OCI-LY1 (cell line): ENCODE measurements at regions not wholly inside any gene's neighbourhood (a gene's known extent, or its start where the extent isn't known, plus 50 kb on each side); places are given as distances from the start of the nearest gene placed in this dataset.

Experiments used
- H2AFZ ChIP-seq: fragments of 200-600 bp; sonication (generic), shearing (Covaris generic); 2 replicates; pipeline ENCODE4 v1.6.0; 2014; ENCODE audit warnings: antibody characterized with exemption, mild to moderate bottlenecking, low read length
- H3F3A ChIP-seq: fragments of 200-600 bp; sonication (generic), shearing (Covaris generic); 2 replicates; pipeline ENCODE4 v1.6.0; 2014; ENCODE audit warnings: mild to moderate bottlenecking, antibody characterized with exemption, low read length, moderate library complexity; ENCODE audit not compliant: insufficient read depth
- H3K27ac ChIP-seq: fragments of 200-600 bp; sonication (generic); 2 replicates; pipeline ENCODE4 v1.5.1; 2014; ENCODE audit warnings: low read length, mixed run types, mild to moderate bottlenecking, low read depth; ENCODE audit not compliant: poor library complexity, severe bottlenecking
- H3K27me3 ChIP-seq: fragments of 200-600 bp; sonication (generic); 2 replicates; pipeline ENCODE4 v1.6.0; 2014; ENCODE audit warnings: antibody characterized with exemption, mild to moderate bottlenecking, low read length, moderate library complexity; ENCODE audit not compliant: insufficient read depth
- H3K36me3 ChIP-seq: fragments of 200-600 bp; sonication (generic); 2 replicates; pipeline ENCODE4 v1.6.1; 2014; ENCODE audit warnings: mild to moderate bottlenecking, antibody characterized with exemption, low read length, moderate library complexity, mixed read lengths; ENCODE audit not compliant: insufficient read depth
- H3K4me1 ChIP-seq: fragments of 200-600 bp; sonication (generic); 2 replicates; pipeline ENCODE4 v1.5.1; 2014; ENCODE audit warnings: mild to moderate bottlenecking, low read length, moderate library complexity; ENCODE audit not compliant: insufficient read depth, severe bottlenecking
- H3K4me2 ChIP-seq: fragments of 200-600 bp; sonication (generic), shearing (Covaris generic); 2 replicates; pipeline ENCODE4 v1.6.1; 2014; ENCODE audit warnings: low read length
- H3K4me3 ChIP-seq: fragments of 200-600 bp; sonication (generic); 2 replicates; pipeline ENCODE4 v1.5.1; 2014; ENCODE audit warnings: low read length, low read depth, mild to moderate bottlenecking, mixed read lengths; ENCODE audit not compliant: poor library complexity, severe bottlenecking
- H3K79me2 ChIP-seq: fragments of 200-600 bp; shearing (Covaris generic); 2 replicates; pipeline ENCODE4 v1.6.1; 2016; ENCODE audit warnings: mixed run types, low read length, mixed read lengths; ENCODE audit not compliant: insufficient read depth
- H3K9ac ChIP-seq: fragments of 200-600 bp; sonication (generic), shearing (Covaris generic); 2 replicates; pipeline ENCODE4 v1.6.1; 2014; ENCODE audit warnings: mild to moderate bottlenecking, low read length, mixed read lengths
- H3K9me2 ChIP-seq: fragments of 200-600 bp; sonication (generic), shearing (Covaris generic); 2 replicates; pipeline ENCODE4 v1.6.1; 2014; ENCODE audit warnings: low read depth, mild to moderate bottlenecking, low read length, mixed read lengths
- H3K9me3 ChIP-seq: fragments of 200-600 bp; shearing (Covaris generic); 2 replicates; pipeline ENCODE4 v1.6.1; 2014; ENCODE audit warnings: low read length, mixed read lengths
- H4K20me1 ChIP-seq: fragments of 200-600 bp; sonication (generic), shearing (Covaris generic); 2 replicates; pipeline ENCODE4 v1.6.0; 2016; ENCODE audit warnings: mild to moderate bottlenecking, low read length; ENCODE audit not compliant: insufficient read depth
- CTCF ChIP-seq: fragments of 200-600 bp; sonication (generic), shearing (Covaris generic); IDR thresholded peaks from 2 replicates; pipeline ENCODE4 v1.5.1; 2017; ENCODE audit warnings: mild to moderate bottlenecking, antibody characterized with exemption, low read length, moderate library complexity, mixed read lengths
- EZH2 ChIP-seq: fragments of 200-600 bp; sonication (generic), shearing (Covaris generic); IDR thresholded peaks from 2 replicates; pipeline ENCODE4 v1.8.0; 2017; ENCODE audit warnings: borderline replicate concordance, mixed run types, mild to moderate bottlenecking, antibody characterized with exemption, low read length, moderate library complexity, mixed read lengths

DNA sequence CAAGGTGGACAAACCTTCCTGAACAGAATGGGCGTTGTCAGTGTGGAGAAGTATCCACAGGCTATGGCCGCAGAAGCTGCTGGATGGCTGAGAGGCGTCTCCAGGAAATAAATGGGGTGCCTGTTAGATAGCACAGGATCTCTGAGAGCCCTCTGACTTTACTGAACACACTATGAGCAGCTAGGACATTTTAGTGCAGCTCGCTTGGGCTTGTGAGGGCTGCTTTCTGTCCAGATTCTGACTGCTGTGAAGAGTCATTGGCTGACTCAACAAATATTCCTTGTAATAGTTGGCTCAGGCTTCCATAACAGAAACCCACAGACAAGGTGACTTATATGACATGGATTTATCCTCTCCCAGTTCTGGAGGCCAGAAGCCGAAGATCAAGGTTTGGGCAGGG lies 100.2 kb upstream of the SNTG2 start:
- H3F3A ChIP-seq: no peaks in the 10 kb centered on the region
- TF ChIP-seq EZH2 (no peak), CTCF (no peak)

GRCh38 chr2:848099-848498 lies 102.5 kb upstream of the SNTG2 start:
- no peak overlapping the region for H3K4me3 ChIP-seq
- H3K79me2 ChIP-seq: no peaks in the 10 kb centered on the region
- TF ChIP-seq EZH2 (no peak), CTCF (no peak)
- no peak overlapping the region for H3K9ac ChIP-seq
- no peaks in the 10 kb centered on the region for H3F3A ChIP-seq
- no peaks in the 10 kb centered on the region for H3K9me3 ChIP-seq
- no peak overlapping the region for H3K27ac ChIP-seq
- H3K9me2 ChIP-seq: no peaks in the 10 kb centered on the region
- no peak overlapping the region for H2AFZ ChIP-seq
- H3K4me2 ChIP-seq: no peak overlapping the region
- H4K20me1 ChIP-seq: no peaks in the 10 kb centered on the region
- no peaks in the 10 kb centered on the region for H3K27me3 ChIP-seq
- H3K4me1 ChIP-seq: no peaks in the 10 kb centered on the region
- no peaks in the 10 kb centered on the region for H3K36me3 ChIP-seq

More for the DNA sequence above, 100.2 kb upstream of the SNTG2 start:
- H3K4me1 ChIP-seq: no peaks in the 10 kb centered on the region
- H3K27me3 ChIP-seq: no peaks in the 10 kb centered on the region
- no peaks in the 10 kb centered on the region for H3K79me2 ChIP-seq
- no peak overlapping the region for H2AFZ ChIP-seq
- H4K20me1 ChIP-seq: no peaks in the 10 kb centered on the region
- H3K9me3 ChIP-seq: no peaks in the 10 kb centered on the region
- H3K4me2 ChIP-seq: no peak overlapping the region
- no peaks in the 10 kb centered on the region for H3K9me2 ChIP-seq
- H3K36me3 ChIP-seq: no peaks in the 10 kb centered on the region
- H3K4me3 ChIP-seq: no peak overlapping the region
- H3K9ac ChIP-seq: no peak overlapping the region
- H3K27ac ChIP-seq: no peak overlapping the region

- H3K36me3 ChIP-seq: no peaks in the 10 kb centered on the region
- no peaks in the 10 kb centered on the region for H4K20me1 ChIP-seq
- no peaks in the 10 kb centered on the region for H3K79me2 ChIP-seq
- no peaks in the 10 kb centered on the region for H3K27me3 ChIP-seq
- no peaks in the 10 kb centered on the region for H3K9me2 ChIP-seq
- no peak overlapping the region for H3K27ac ChIP-seq
- H3F3A ChIP-seq: no peaks in the 10 kb centered on the region
- H3K4me1 ChIP-seq: no peaks in the 10 kb centered on the region
- no peak overlapping the region for H3K4me3 ChIP-seq
- H3K9me3 ChIP-seq: no peaks in the 10 kb centered on the region
- no peak overlapping the region for H3K4me2 ChIP-seq
- TF ChIP-seq CTCF (no peak), EZH2 (no peak)
- H3K9ac ChIP-seq: no peak overlapping the region
- no peak overlapping the region for H2AFZ ChIP-seq
Measured at GRCh38 chr2:847669-848068, 103.0 kb upstream of the SNTG2 start.
